IMR-90 (cell line): ENCODE measurements at regions not wholly inside any gene's neighbourhood (a gene's known extent, or its start where the extent isn't known, plus 50 kb on each side); places are given as distances from the start of the nearest gene placed in this dataset.

Experiments used
- ATAC-seq: fragments of 200-7000 bp; cut with Tn5 transposase; 2 replicates; pipeline ENCODE4 v1.9.1; 2020; ENCODE audit warnings: low read depth, mild to moderate bottlenecking, moderate library complexity
- BruUV-seq: library from RNA; stranded (reverse); fragments of 400-500 nt; replicated peaks from 2 replicates; lab custom pipeline; 2021; lab: Mats Ljungman, UMichigan
- CTCF ChIA-PET: fragments of 300-600 bp; formaldehyde crosslinking; extraction: SDS; loops from one replicate; lab custom pipeline; 2021; ENCODE audit warnings: antibody characterized with exemption; lab: Yijun Ruan, JAX
- POLR2A ChIA-PET: fragments of 300-600 bp; sonication (Branson Sonifier 250); formaldehyde crosslinking; loops from one replicate; lab custom pipeline; 2022; ENCODE audit warnings: antibody characterized with exemption; ENCODE audit not compliant: unreplicated experiment; lab: Charles Lee
- DNase-seq: peaks from one replicate; pipeline ENCODE4 v3.0.0; 2013
- H2AFZ ChIP-seq: replicated peaks from 2 replicates; pipeline ENCODE3; 2013; ENCODE audit warnings: low read length, mild to moderate bottlenecking; ENCODE audit not compliant: poor library complexity
- H2AK5ac ChIP-seq: 2 replicates; pipeline ENCODE4 v1.6.1; 2013; ENCODE audit warnings: low read depth, low read length, inconsistent platforms
- H2AK9ac ChIP-seq: replicated peaks from 2 replicates; pipeline ENCODE3; 2013; ENCODE audit warnings: mild to moderate bottlenecking, low read depth, low read length, moderate library complexity; ENCODE audit not compliant: poor library complexity
- H2BK120ac ChIP-seq: 2 replicates; pipeline ENCODE4 v1.6.1; 2013; ENCODE audit warnings: low read depth, low read length, inconsistent platforms
- H2BK15ac ChIP-seq: 3 replicates; pipeline ENCODE4 v1.6.1; 2013; ENCODE audit warnings: low read depth, low read length, inconsistent platforms
- H2BK20ac ChIP-seq: 2 replicates; pipeline ENCODE4 v1.6.1; 2013; ENCODE audit warnings: low read depth, mild to moderate bottlenecking, inconsistent platforms, low read length, moderate library complexity
- H2BK5ac ChIP-seq: 2 replicates; pipeline ENCODE4 v1.6.1; 2013; ENCODE audit warnings: mild to moderate bottlenecking, low read depth, low read length, inconsistent platforms; ENCODE audit not compliant: poor library complexity, severe bottlenecking
- H3K14ac ChIP-seq: replicated peaks from 2 replicates; pipeline ENCODE4 v1.6.1; 2013; ENCODE audit warnings: low read depth, low read length, inconsistent platforms
- H3K18ac ChIP-seq: 2 replicates; pipeline ENCODE4 v1.6.1; 2013; ENCODE audit warnings: low read depth, low read length, control low read depth
- H3K23ac ChIP-seq: 2 replicates; pipeline ENCODE4 v1.6.1; 2013; ENCODE audit warnings: low read depth, low read length, inconsistent platforms
- H3K27ac ChIP-seq: 2 replicates; pipeline ENCODE4 v1.5.1; 2013; ENCODE audit warnings: mild to moderate bottlenecking, control low read depth, low read length; ENCODE audit not compliant: insufficient read depth
- H3K27me3 ChIP-seq: 2 replicates; pipeline ENCODE4 v1.6.1; 2013; ENCODE audit warnings: low read length; ENCODE audit not compliant: control insufficient read depth, insufficient read depth
- H3K36me3 ChIP-seq: 2 replicates; pipeline ENCODE4 v1.6.1; 2013; ENCODE audit warnings: low read length, mixed read lengths; ENCODE audit not compliant: control insufficient read depth, insufficient read depth
- H3K4ac ChIP-seq: 2 replicates; pipeline ENCODE4 v1.6.1; 2013; ENCODE audit warnings: low read depth, low read length, inconsistent platforms
- H3K4me1 ChIP-seq: 2 replicates; pipeline ENCODE4 v1.6.1; 2013; ENCODE audit warnings: low read length, mixed read lengths; ENCODE audit not compliant: control insufficient read depth, insufficient read depth
- H3K4me2 ChIP-seq: 2 replicates; pipeline ENCODE4 v1.6.1; 2013; ENCODE audit warnings: low read depth, mild to moderate bottlenecking, control low read depth, low read length, moderate library complexity
- H3K4me3 ChIP-seq: 2 replicates; pipeline ENCODE4 v1.5.1; 2013; ENCODE audit warnings: low read depth, mild to moderate bottlenecking, control low read depth, low read length, moderate library complexity; ENCODE audit not compliant: insufficient read depth
- H3K56ac ChIP-seq: 2 replicates; pipeline ENCODE4 v1.6.1; 2013; ENCODE audit warnings: low read length, inconsistent platforms; ENCODE audit not compliant: insufficient read depth; ENCODE audit errors: extremely low read depth
- H3K79me1 ChIP-seq, 2 experiments: 2 replicates each; pipeline ENCODE4 v1.6.1; 2013; ENCODE audit warnings: low read length in 2 of 2, inconsistent platforms in 1 of 2, low read depth in 1 of 2
- H3K9ac ChIP-seq: 2 replicates; pipeline ENCODE4 v1.6.1; 2013; ENCODE audit warnings: low read depth, low read length, control low read depth
- H3K9me1 ChIP-seq: 2 replicates; pipeline ENCODE4 v1.6.1; 2013; ENCODE audit warnings: low read length, inconsistent platforms; ENCODE audit not compliant: insufficient read depth
- H3K9me3 ChIP-seq: 2 replicates; pipeline ENCODE4 v1.6.1; 2013; ENCODE audit warnings: low read length; ENCODE audit not compliant: control insufficient read depth, insufficient read depth
- H4K20me1 ChIP-seq: 2 replicates; pipeline ENCODE4 v1.6.1; 2013; ENCODE audit warnings: low read length, inconsistent platforms; ENCODE audit not compliant: insufficient read depth
- H4K5ac ChIP-seq: 2 replicates; pipeline ENCODE4 v1.6.1; 2013; ENCODE audit warnings: mild to moderate bottlenecking, low read depth, low read length, control low read depth
- H4K8ac ChIP-seq, 2 experiments: 2 replicates each; pipeline ENCODE4 v1.6.1; 2013; ENCODE audit warnings: low read depth in 2 of 2, low read length in 2 of 2, control low read depth in 1 of 2, inconsistent platforms in 1 of 2
- H4K91ac ChIP-seq: 2 replicates; pipeline ENCODE4 v1.6.1; 2013; ENCODE audit warnings: low read depth, low read length, inconsistent platforms; ENCODE audit not compliant: insufficient read depth
- BHLHE40 ChIP-seq: fragments of 150-350 bp; IDR thresholded peaks from 2 replicates; pipeline ENCODE4 v1.6.1; 2016; ENCODE audit warnings: mild to moderate bottlenecking, low read depth, low read length
- CEBPB ChIP-seq: IDR thresholded peaks from 2 replicates; pipeline ENCODE4 v1.6.1; 2012; ENCODE audit warnings: low read depth, low read length, improper control_type of control experiment
- CHD1 ChIP-seq: IDR thresholded peaks from 2 replicates; pipeline ENCODE4 v1.6.1; 2012; ENCODE audit warnings: low read depth, low read length, improper control_type of control experiment
- CTCF ChIP-seq: conservative IDR thresholded peaks from 2 replicates; pipeline ENCODE4 v1.5.1; 2012; ENCODE audit warnings: mild to moderate bottlenecking, low read depth, low read length, improper control_type of control experiment
- MAFK ChIP-seq: IDR thresholded peaks from 2 replicates; pipeline ENCODE4 v1.6.1; 2012; ENCODE audit warnings: low read depth, low read length, improper control_type of control experiment
- MAZ ChIP-seq: IDR thresholded peaks from 2 replicates; pipeline ENCODE4 v1.6.1; 2012; ENCODE audit warnings: low read depth, mild to moderate bottlenecking, low read length, improper control_type of control experiment, moderate library complexity, borderline replicate concordance
- MXI1 ChIP-seq: IDR thresholded peaks from 2 replicates; pipeline ENCODE4 v1.6.1; 2012; ENCODE audit warnings: low read depth, mild to moderate bottlenecking, low read length, moderate library complexity, borderline replicate concordance
- RCOR1 ChIP-seq: IDR thresholded peaks from 2 replicates; pipeline ENCODE4 v1.6.1; 2012; ENCODE audit warnings: mild to moderate bottlenecking, low read length, improper control_type of control experiment; ENCODE audit not compliant: insufficient replicate concordance
- RFX5 ChIP-seq: IDR thresholded peaks from 2 replicates; pipeline ENCODE4 v1.8.0; 2012; ENCODE audit warnings: low read depth, mild to moderate bottlenecking, low read length, moderate library complexity
- WGBS, 2 experiments: methylation state at CpG; one replicate each; pipeline versions ENCODE4 v1.1.5 to v1.1.7; 2013; ENCODE audit warnings: missing lambda C conversion rate in 2 of 2; ENCODE audit not compliant: insufficient read length in 1 of 2; ENCODE audit errors: extremely low coverage in 2 of 2; 5-methylcytosine and 5-hydroxymethylcytosine counted together
- dilution Hi-C: fragments of 300-500 bp; cut with HindIII; formaldehyde crosslinking; loops from one replicate; pipeline ENCODE4 v1.14.3; 2018; ENCODE audit warnings: low sequenced_read_pairs; ENCODE audit not compliant: unreplicated experiment
- in situ Hi-C: fragments of 300-500 bp; cut with MboI; formaldehyde crosslinking; loops from 3 replicates; pipeline ENCODE4 v1.14.3; 2019; ENCODE audit warnings: low sequenced_read_pairs, inconsistent platforms, mixed read lengths
- intact Hi-C: fragments of 100-400 bp; cut with micrococcal nuclease; formaldehyde crosslinking; loops from 2 replicates; pipeline ENCODE4 v1.10.0; 2022
- TF ChIP-seq, protein P1 (sequence below): fragments of 150-350 bp; IDR thresholded peaks from 2 replicates; pipeline ENCODE4 v1.6.1; 2016; ENCODE audit warnings: low read depth, mild to moderate bottlenecking, low read length, moderate library complexity, borderline replicate concordance

DNA sequence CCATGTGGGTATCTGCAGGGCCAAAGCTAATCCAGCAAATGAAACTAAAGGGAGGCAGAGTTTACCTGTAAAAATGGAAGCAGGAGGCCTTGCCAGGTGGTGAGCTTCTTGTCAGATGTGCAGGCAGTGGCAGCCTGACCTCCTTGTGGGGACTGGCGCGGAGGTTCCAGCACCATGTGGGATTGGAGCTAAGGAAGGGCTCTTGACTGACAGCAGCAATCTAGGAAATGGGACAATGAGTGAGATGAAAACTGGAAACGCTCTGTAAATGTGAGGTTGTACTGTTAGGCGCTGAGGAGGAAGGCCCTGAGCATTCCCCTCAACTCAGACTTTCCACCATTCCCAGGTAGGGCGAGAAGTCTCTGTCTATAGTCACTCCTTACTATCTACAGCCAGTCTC lies 81.8 kb upstream of the ARMC2 start:
- in situ Hi-C loops, result no loop called here

More for the DNA sequence above, 81.8 kb upstream of the ARMC2 start:
- CTCF ChIA-PET, result interaction anchor here (0.6 kb wide), 1 partner anchor 36 kb away, joined by 3 read pairs; no protein-coding TSS in a partner anchor
- no peak overlapping the region for H2BK5ac ChIP-seq
- no peak overlapping the region for H3K23ac ChIP-seq
- H3K9me1 ChIP-seq, result no peaks in the 10 kb centered on the region
- no peak overlapping the region for H3K56ac ChIP-seq
- no peak overlapping the region for H3K9ac ChIP-seq
- H3K36me3 ChIP-seq, result no peaks in the 10 kb centered on the region
- WGBS, 2 experiments, result 100% methylated on average over 1 of the region's 5 CpGs; no CpG with 5 or more reads in 1 of the 2 experiments
- no peaks in the 10 kb centered on the region for H4K20me1 ChIP-seq
- no peak overlapping the region for H4K5ac ChIP-seq
- H2AK5ac ChIP-seq, result no peak overlapping the region
- dilution Hi-C loops (no loop called here), intact Hi-C loops (no loop called here)
- BruUV-seq, result no TSS peak
- ATAC-seq, result no peak
- no peak for TF ChIP-seq CTCF
- no peak for TF ChIP-seq MAFK
- TF ChIP-seq CHD1, result no peak
- TF ChIP-seq CEBPB, result no peak
- TF ChIP-seq BHLHE40, result no peak
- no peak for TF ChIP-seq MAZ
- no peak for TF ChIP-seq RFX5
- TF ChIP-seq RCOR1, result no peak
- TF ChIP-seq MXI1, result no peak
- TF ChIP-seq, protein P1, sequence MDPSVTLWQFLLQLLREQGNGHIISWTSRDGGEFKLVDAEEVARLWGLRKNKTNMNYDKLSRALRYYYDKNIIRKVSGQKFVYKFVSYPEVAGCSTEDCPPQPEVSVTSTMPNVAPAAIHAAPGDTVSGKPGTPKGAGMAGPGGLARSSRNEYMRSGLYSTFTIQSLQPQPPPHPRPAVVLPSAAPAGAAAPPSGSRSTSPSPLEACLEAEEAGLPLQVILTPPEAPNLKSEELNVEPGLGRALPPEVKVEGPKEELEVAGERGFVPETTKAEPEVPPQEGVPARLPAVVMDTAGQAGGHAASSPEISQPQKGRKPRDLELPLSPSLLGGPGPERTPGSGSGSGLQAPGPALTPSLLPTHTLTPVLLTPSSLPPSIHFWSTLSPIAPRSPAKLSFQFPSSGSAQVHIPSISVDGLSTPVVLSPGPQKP, result no peak
- no peaks in the 10 kb centered on the region for H3K9me3 ChIP-seq
- no peak overlapping the region for H4K91ac ChIP-seq
- POLR2A ChIA-PET, result no interaction called here
- no peak overlapping the region for H3K4me2 ChIP-seq
- no peak overlapping the region for H2BK15ac ChIP-seq
- no peak overlapping the region for H4K8ac ChIP-seq
- no peak overlapping the region for H3K14ac ChIP-seq
- H2BK120ac ChIP-seq, result no peak overlapping the region
- no peak overlapping the region for H3K27ac ChIP-seq
- no peak overlapping the region for H2AFZ ChIP-seq
- no peak overlapping the region for H3K18ac ChIP-seq
- no peak overlapping the region for H2BK20ac ChIP-seq
- H3K79me1 ChIP-seq, result no peaks in the 10 kb centered on the region
- H2AK9ac ChIP-seq, result no peak overlapping the region
- no peaks in the 10 kb centered on the region for H3K4me1 ChIP-seq
- no peaks in the 10 kb centered on the region; the same call in 1 of the 2 replicates for H3K27me3 ChIP-seq
- no peak for DNase-seq
- H3K4ac ChIP-seq, result no peak overlapping the region
- no peak overlapping the region for H3K4me3 ChIP-seq
